GM10266 (cell line): ENCODE measurements at regions not wholly inside any gene's neighbourhood (a gene's known extent, or its start where the extent isn't known, plus 50 kb on each side); places are given as distances from the start of the nearest gene placed in this dataset.

Source experiments
- DNase-seq: peaks from one replicate; pipeline ENCODE4 v3.0.0; 2012; ENCODE audit errors: extremely low spot score
- TF ChIP-seq, protein P1 (sequence below): IDR thresholded peaks from 2 replicates; pipeline ENCODE4 v1.5.1; 2012; ENCODE audit warnings: mild to moderate bottlenecking, low read depth; ENCODE audit not compliant: control insufficient read depth, insufficient read depth; ENCODE audit errors: missing control alignments

DNA sequence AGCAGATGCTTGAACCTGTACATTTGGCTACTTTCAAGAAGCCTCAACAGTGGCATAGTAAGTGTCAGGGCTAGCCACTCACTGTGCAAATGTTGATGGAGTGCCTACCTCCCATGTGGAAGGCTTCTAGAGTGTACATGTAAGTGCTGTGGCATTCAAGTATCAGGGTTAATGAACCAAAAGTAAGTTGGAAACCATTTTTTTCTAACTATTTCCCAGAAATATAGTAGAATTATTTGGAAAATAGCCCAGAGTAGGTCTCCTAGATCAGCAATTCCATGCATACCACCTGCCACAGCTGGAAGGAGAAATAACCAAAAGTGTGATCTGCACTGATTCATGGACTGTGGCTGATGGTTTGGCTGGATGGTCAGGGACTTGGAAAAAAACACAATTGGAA is 53.3 kb downstream of the FOXD1 start:
- DNase-seq, result no peak
- TF ChIP-seq, protein P1, sequence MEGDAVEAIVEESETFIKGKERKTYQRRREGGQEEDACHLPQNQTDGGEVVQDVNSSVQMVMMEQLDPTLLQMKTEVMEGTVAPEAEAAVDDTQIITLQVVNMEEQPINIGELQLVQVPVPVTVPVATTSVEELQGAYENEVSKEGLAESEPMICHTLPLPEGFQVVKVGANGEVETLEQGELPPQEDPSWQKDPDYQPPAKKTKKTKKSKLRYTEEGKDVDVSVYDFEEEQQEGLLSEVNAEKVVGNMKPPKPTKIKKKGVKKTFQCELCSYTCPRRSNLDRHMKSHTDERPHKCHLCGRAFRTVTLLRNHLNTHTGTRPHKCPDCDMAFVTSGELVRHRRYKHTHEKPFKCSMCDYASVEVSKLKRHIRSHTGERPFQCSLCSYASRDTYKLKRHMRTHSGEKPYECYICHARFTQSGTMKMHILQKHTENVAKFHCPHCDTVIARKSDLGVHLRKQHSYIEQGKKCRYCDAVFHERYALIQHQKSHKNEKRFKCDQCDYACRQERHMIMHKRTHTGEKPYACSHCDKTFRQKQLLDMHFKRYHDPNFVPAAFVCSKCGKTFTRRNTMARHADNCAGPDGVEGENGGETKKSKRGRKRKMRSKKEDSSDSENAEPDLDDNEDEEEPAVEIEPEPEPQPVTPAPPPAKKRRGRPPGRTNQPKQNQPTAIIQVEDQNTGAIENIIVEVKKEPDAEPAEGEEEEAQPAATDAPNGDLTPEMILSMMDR, result no peak

DNA sequence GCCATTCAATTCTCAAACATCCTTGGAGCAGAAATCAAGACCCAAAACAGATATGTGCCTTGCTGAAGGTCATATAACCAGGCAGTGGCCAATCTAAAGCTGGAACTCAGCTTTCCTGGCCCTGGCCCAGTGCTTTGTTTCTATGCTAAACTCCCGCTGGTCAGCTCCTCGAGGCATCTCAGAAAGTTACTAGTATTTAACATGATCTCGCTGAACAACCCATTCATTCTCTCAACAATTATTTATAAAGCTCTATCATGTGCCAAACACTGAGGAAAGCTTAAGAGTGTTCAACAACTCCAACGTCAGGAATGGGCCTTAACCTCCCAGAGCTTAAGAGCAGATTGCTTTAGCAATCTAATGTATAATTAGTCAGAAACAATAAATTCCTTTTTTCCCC is 54.0 kb downstream of the FOXD1 start:
- TF ChIP-seq, protein P1, result no peak
- no peak for DNase-seq

DNA sequence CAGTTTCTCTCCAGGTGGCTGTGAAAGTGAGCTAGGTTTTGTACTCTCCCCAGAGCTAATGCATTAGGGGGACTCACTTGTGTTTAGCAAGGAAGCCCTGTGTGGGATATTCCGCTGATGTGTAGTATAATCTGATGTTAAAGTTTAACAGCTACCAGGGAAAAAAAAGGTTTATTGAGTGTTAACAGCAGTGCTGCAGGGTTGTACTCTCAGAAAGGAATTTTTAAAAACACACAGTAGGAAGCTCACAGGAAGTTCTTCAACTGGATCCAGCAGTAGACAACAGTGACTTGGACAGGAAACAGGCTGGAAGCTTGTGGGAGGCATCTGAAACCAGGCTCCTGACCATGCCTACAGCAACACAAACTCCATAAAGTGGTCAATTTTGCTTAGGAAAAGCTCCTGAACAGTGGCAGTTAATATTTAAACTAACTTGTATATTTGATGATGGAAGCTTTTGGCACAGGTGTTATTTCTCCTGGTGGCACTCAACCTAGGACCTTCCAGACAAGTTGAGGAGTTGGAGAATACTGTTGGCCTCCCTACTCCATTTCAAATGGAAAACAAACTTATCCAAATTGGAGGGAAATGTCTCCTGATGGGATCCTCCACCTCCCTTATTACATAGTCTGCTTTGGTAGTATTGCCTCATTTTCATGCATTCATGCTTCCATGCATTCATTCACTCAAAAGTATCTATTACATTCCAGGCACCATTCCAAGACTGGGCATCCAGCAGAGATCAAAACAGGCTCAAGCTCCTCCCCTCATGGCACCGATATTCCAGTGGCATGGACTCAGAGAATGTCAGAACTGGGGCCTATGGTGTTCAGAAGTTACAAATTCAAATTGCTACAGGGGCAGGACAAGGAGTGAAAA is 54.7 kb downstream of the FOXD1 start:
- TF ChIP-seq, protein P1, result no peak
- no peak for DNase-seq

DNA sequence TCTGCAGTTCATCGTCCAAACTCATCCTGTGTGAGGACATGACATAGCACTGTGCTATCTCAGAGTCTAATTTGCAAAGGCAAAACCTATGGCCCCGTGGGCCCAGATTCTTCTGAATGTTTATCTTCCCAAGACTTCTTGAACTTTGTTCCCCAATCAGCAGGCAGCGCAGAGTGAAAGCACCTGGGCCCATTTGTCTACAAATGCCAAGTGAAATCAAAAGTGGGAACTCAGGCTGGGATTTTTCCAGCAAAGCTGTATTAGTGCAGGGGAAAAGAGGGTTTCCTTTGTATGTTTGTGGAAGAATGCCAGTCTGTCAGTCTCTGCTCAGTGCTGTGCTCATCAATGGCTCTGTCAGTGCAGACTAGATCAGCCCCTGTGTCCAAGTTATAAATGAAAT is 55.8 kb downstream of the FOXD1 start:
- TF ChIP-seq, protein P1, result no peak
- DNase-seq, result no peak

DNA sequence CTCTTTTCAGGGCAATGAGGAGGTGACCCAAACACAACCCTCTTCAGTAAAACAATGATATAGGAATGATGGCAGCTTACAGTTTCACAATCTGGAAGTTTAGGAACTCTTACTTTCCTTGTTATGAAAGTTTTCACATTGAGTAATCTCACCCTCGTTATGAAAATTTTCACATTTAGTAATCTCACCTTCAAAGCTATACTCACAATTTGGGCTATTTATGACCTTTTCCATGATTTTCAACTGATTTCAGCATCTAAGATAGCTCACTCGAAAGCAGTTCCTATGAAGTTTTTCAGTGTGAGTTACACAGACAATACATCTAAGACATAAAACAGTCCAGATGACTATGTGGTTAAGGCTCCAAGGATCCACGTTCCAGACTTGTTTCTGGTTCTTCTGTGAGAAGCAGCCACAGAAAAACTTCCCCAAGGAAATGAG is 57.1 kb downstream of the FOXD1 start:
- TF ChIP-seq, protein P1, result no peak
- DNase-seq, result no peak

DNA sequence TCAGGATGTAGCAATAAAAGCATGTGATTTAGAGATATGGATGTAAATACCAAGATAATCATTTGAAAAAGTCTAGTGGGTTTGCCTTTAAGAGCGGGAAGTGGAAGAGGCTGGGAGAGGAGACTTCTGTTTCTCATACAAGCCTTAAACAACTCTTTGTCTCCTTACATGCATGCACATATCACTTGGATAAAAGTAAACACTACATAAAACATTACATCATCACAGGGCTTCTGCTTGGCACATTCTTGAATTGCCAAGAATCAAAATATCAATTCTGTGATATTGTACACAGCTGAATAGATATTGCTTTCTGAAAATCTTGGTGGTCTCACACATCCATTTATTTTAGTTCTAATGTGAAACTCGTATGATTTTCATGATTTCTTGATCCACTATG is 57.6 kb downstream of the FOXD1 start:
- TF ChIP-seq, protein P1, result no peak
- DNase-seq, result no peak

DNA sequence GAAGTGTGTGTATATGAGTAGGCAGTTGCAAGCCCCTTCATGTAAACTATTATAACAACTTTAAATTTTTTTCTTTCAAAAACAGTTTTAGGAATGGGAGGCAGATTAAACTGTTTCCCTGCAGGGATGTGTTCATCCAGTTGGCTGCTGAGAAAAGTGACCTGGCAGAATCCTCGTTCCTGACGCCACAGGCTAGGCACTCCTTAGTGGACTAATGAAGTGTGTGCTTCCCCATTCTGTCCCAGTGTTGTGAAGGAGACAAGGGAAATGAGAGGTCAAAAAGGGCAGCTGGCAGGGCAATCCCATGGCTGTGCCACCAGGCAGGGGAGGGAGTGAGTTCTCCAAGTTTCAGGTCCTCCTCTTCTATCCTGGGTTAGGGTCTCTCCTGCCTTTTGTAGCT is 59.8 kb downstream of the FOXD1 start:
- TF ChIP-seq, protein P1, result no peak
- no peak for DNase-seq
